ENCODE measurements at regions not wholly inside any gene's neighbourhood (a gene's known extent, or its start where the extent isn't known, plus 50 kb on each side); places are given as distances from the start of the nearest gene placed in this dataset.

GRCh38 chr2:221361633-221362032 is 210.5 kb downstream of the EPHA4 start:
- TF ChIP-seq CTCF (IDR thresholded peaks at IDR 0.05) (no peak), POLR2A (IDR thresholded peaks at IDR 0.05) (no peak)
